Fibroblast of skin of abdomen (primary cell): ENCODE measurements at regions not wholly inside any gene's neighbourhood (a gene's known extent, or its start where the extent isn't known, plus 50 kb on each side); places are given as distances from the start of the nearest gene placed in this dataset.
"Not testable (repeated sequence)": the region's sequence is repeated elsewhere in the genome, so short reads cannot be mapped to it uniquely, and the experiment has no call there.

Experiments
- DNase-seq: peaks from one replicate; pipeline ENCODE4 v3.0.0-alpha.2; 2013

- DNase-seq, result peak; percentile 58
Measured at GRCh38 chr10:52481986-52482555, 168.0 kb downstream of the DKK1 start.

- no peak for DNase-seq
Measured at GRCh38 chr10:52483587-52483986, 169.5 kb downstream of the DKK1 start.

GRCh38 chr10:52484206-52485065 is 170.4 kb downstream of the DKK1 start:
- peak; percentile 24 for DNase-seq

- peak; percentile 61 for DNase-seq
Measured at GRCh38 chr10:52485462-52485861, 171.4 kb downstream of the DKK1 start.

GRCh38 chr10:52486840-52487611 is 172.9 kb downstream of the DKK1 start:
- DNase-seq, result peak; percentile 94

GRCh38 chr10:52488606-52489485 is 174.8 kb downstream of the DKK1 start:
- peak; percentile 52 for DNase-seq

- peak; percentile 59 for DNase-seq
Measured at GRCh38 chr10:52491246-52491995, 177.3 kb downstream of the DKK1 start.

- DNase-seq, result no peak
Measured at GRCh38 chr10:52499281-52499680, 185.2 kb downstream of the DKK1 start.

GRCh38 chr10:52500476-52500875 is 186.4 kb downstream of the DKK1 start:
- no peak for DNase-seq

GRCh38 chr10:52502237-52502636 is 188.2 kb downstream of the DKK1 start:
- no peak for DNase-seq

GRCh38 chr10:52505341-52505740 is 191.3 kb downstream of the DKK1 start:
- DNase-seq, result not testable (repeated sequence)

GRCh38 chr10:52514481-52514880 is 200.4 kb downstream of the DKK1 start:
- DNase-seq, result peak; percentile 52

- peak; percentile 32 for DNase-seq
Measured at GRCh38 chr10:52517012-52517411, 202.9 kb downstream of the DKK1 start.

- DNase-seq, result no peak
Measured at GRCh38 chr10:52523696-52524095, 209.6 kb downstream of the DKK1 start.

GRCh38 chr10:52525761-52526160 is 211.7 kb downstream of the DKK1 start:
- peak; percentile 41 for DNase-seq

GRCh38 chr10:52526251-52526823 is 212.3 kb downstream of the DKK1 start:
- peak; percentile 67 for DNase-seq

GRCh38 chr10:52532650-52533290 is 218.7 kb downstream of the DKK1 start:
- DNase-seq, result no peak

- DNase-seq, result peak; percentile 31
Measured at GRCh38 chr10:52533986-52534385, 219.9 kb downstream of the DKK1 start.

- DNase-seq, result peak; percentile 81
Measured at GRCh38 chr10:52539463-52539862, 225.4 kb downstream of the DKK1 start.

- no peak for DNase-seq
Measured at GRCh38 chr10:52540479-52540984, 226.5 kb downstream of the DKK1 start.
